IMR-90 (cell line): ENCODE measurements at regions not wholly inside any gene's neighbourhood (a gene's known extent, or its start where the extent isn't known, plus 50 kb on each side); places are given as distances from the start of the nearest gene placed in this dataset.

ENCODE experiments used
- ATAC-seq: fragments of 200-7000 bp; cut with Tn5 transposase; 2 replicates; pipeline ENCODE4 v1.9.1; 2020; ENCODE audit warnings: low read depth, mild to moderate bottlenecking, moderate library complexity
- BruUV-seq: library from RNA; stranded (reverse); fragments of 400-500 nt; replicated peaks from 2 replicates; lab custom pipeline; 2021; lab: Mats Ljungman, UMichigan
- CTCF ChIA-PET: fragments of 300-600 bp; formaldehyde crosslinking; extraction: SDS; loops from one replicate; lab custom pipeline; 2021; ENCODE audit warnings: antibody characterized with exemption; lab: Yijun Ruan, JAX
- POLR2A ChIA-PET: fragments of 300-600 bp; sonication (Branson Sonifier 250); formaldehyde crosslinking; loops from one replicate; lab custom pipeline; 2022; ENCODE audit warnings: antibody characterized with exemption; ENCODE audit not compliant: unreplicated experiment; lab: Charles Lee
- DNase-seq: peaks from one replicate; pipeline ENCODE4 v3.0.0; 2013
- H2AFZ ChIP-seq: replicated peaks from 2 replicates; pipeline ENCODE3; 2013; ENCODE audit warnings: low read length, mild to moderate bottlenecking; ENCODE audit not compliant: poor library complexity
- H2AK5ac ChIP-seq: 2 replicates; pipeline ENCODE4 v1.6.1; 2013; ENCODE audit warnings: low read depth, low read length, inconsistent platforms
- H2AK9ac ChIP-seq: replicated peaks from 2 replicates; pipeline ENCODE3; 2013; ENCODE audit warnings: mild to moderate bottlenecking, low read depth, low read length, moderate library complexity; ENCODE audit not compliant: poor library complexity
- H2BK120ac ChIP-seq: 2 replicates; pipeline ENCODE4 v1.6.1; 2013; ENCODE audit warnings: low read depth, low read length, inconsistent platforms
- H2BK15ac ChIP-seq: 3 replicates; pipeline ENCODE4 v1.6.1; 2013; ENCODE audit warnings: low read depth, low read length, inconsistent platforms
- H2BK20ac ChIP-seq: 2 replicates; pipeline ENCODE4 v1.6.1; 2013; ENCODE audit warnings: low read depth, mild to moderate bottlenecking, inconsistent platforms, low read length, moderate library complexity
- H2BK5ac ChIP-seq: 2 replicates; pipeline ENCODE4 v1.6.1; 2013; ENCODE audit warnings: mild to moderate bottlenecking, low read depth, low read length, inconsistent platforms; ENCODE audit not compliant: poor library complexity, severe bottlenecking
- H3K14ac ChIP-seq: replicated peaks from 2 replicates; pipeline ENCODE4 v1.6.1; 2013; ENCODE audit warnings: low read depth, low read length, inconsistent platforms
- H3K18ac ChIP-seq: 2 replicates; pipeline ENCODE4 v1.6.1; 2013; ENCODE audit warnings: low read depth, low read length, control low read depth
- H3K23ac ChIP-seq: 2 replicates; pipeline ENCODE4 v1.6.1; 2013; ENCODE audit warnings: low read depth, low read length, inconsistent platforms
- H3K27ac ChIP-seq: 2 replicates; pipeline ENCODE4 v1.5.1; 2013; ENCODE audit warnings: mild to moderate bottlenecking, control low read depth, low read length; ENCODE audit not compliant: insufficient read depth
- H3K27me3 ChIP-seq: 2 replicates; pipeline ENCODE4 v1.6.1; 2013; ENCODE audit warnings: low read length; ENCODE audit not compliant: control insufficient read depth, insufficient read depth
- H3K36me3 ChIP-seq: 2 replicates; pipeline ENCODE4 v1.6.1; 2013; ENCODE audit warnings: low read length, mixed read lengths; ENCODE audit not compliant: control insufficient read depth, insufficient read depth
- H3K4ac ChIP-seq: 2 replicates; pipeline ENCODE4 v1.6.1; 2013; ENCODE audit warnings: low read depth, low read length, inconsistent platforms
- H3K4me1 ChIP-seq: 2 replicates; pipeline ENCODE4 v1.6.1; 2013; ENCODE audit warnings: low read length, mixed read lengths; ENCODE audit not compliant: control insufficient read depth, insufficient read depth
- H3K4me2 ChIP-seq: 2 replicates; pipeline ENCODE4 v1.6.1; 2013; ENCODE audit warnings: low read depth, mild to moderate bottlenecking, control low read depth, low read length, moderate library complexity
- H3K4me3 ChIP-seq: 2 replicates; pipeline ENCODE4 v1.5.1; 2013; ENCODE audit warnings: low read depth, mild to moderate bottlenecking, control low read depth, low read length, moderate library complexity; ENCODE audit not compliant: insufficient read depth
- H3K56ac ChIP-seq: 2 replicates; pipeline ENCODE4 v1.6.1; 2013; ENCODE audit warnings: low read length, inconsistent platforms; ENCODE audit not compliant: insufficient read depth; ENCODE audit errors: extremely low read depth
- H3K79me1 ChIP-seq, 2 experiments: 2 replicates each; pipeline ENCODE4 v1.6.1; 2013; ENCODE audit warnings: low read length in 2 of 2, inconsistent platforms in 1 of 2, low read depth in 1 of 2
- H3K9ac ChIP-seq: 2 replicates; pipeline ENCODE4 v1.6.1; 2013; ENCODE audit warnings: low read depth, low read length, control low read depth
- H3K9me1 ChIP-seq: 2 replicates; pipeline ENCODE4 v1.6.1; 2013; ENCODE audit warnings: low read length, inconsistent platforms; ENCODE audit not compliant: insufficient read depth
- H3K9me3 ChIP-seq: 2 replicates; pipeline ENCODE4 v1.6.1; 2013; ENCODE audit warnings: low read length; ENCODE audit not compliant: control insufficient read depth, insufficient read depth
- H4K20me1 ChIP-seq: 2 replicates; pipeline ENCODE4 v1.6.1; 2013; ENCODE audit warnings: low read length, inconsistent platforms; ENCODE audit not compliant: insufficient read depth
- H4K5ac ChIP-seq: 2 replicates; pipeline ENCODE4 v1.6.1; 2013; ENCODE audit warnings: mild to moderate bottlenecking, low read depth, low read length, control low read depth
- H4K8ac ChIP-seq, 2 experiments: 2 replicates each; pipeline ENCODE4 v1.6.1; 2013; ENCODE audit warnings: low read depth in 2 of 2, low read length in 2 of 2, control low read depth in 1 of 2, inconsistent platforms in 1 of 2
- H4K91ac ChIP-seq: 2 replicates; pipeline ENCODE4 v1.6.1; 2013; ENCODE audit warnings: low read depth, low read length, inconsistent platforms; ENCODE audit not compliant: insufficient read depth
- BHLHE40 ChIP-seq: fragments of 150-350 bp; IDR thresholded peaks from 2 replicates; pipeline ENCODE4 v1.6.1; 2016; ENCODE audit warnings: mild to moderate bottlenecking, low read depth, low read length
- CEBPB ChIP-seq: IDR thresholded peaks from 2 replicates; pipeline ENCODE4 v1.6.1; 2012; ENCODE audit warnings: low read depth, low read length, improper control_type of control experiment
- CHD1 ChIP-seq: IDR thresholded peaks from 2 replicates; pipeline ENCODE4 v1.6.1; 2012; ENCODE audit warnings: low read depth, low read length, improper control_type of control experiment
- CTCF ChIP-seq: conservative IDR thresholded peaks from 2 replicates; pipeline ENCODE4 v1.5.1; 2012; ENCODE audit warnings: mild to moderate bottlenecking, low read depth, low read length, improper control_type of control experiment
- FOS ChIP-seq: fragments of 150-350 bp; IDR thresholded peaks from 2 replicates; pipeline ENCODE4 v1.6.1; 2016; ENCODE audit warnings: low read depth, low read length
- MAFK ChIP-seq: IDR thresholded peaks from 2 replicates; pipeline ENCODE4 v1.6.1; 2012; ENCODE audit warnings: low read depth, low read length, improper control_type of control experiment
- MAZ ChIP-seq: IDR thresholded peaks from 2 replicates; pipeline ENCODE4 v1.6.1; 2012; ENCODE audit warnings: low read depth, mild to moderate bottlenecking, low read length, improper control_type of control experiment, moderate library complexity, borderline replicate concordance
- MXI1 ChIP-seq: IDR thresholded peaks from 2 replicates; pipeline ENCODE4 v1.6.1; 2012; ENCODE audit warnings: low read depth, mild to moderate bottlenecking, low read length, moderate library complexity, borderline replicate concordance
- NFE2L2 ChIP-seq: fragments of 150-350 bp; IDR thresholded peaks from 2 replicates; pipeline ENCODE4 v1.6.1; 2016; ENCODE audit warnings: low read depth, mild to moderate bottlenecking, low read length
- POLR2A ChIP-seq: IDR thresholded peaks from 2 replicates; pipeline ENCODE4 v1.6.1; 2012; ENCODE audit warnings: mild to moderate bottlenecking, low read depth, low read length
- RAD21 ChIP-seq: IDR thresholded peaks from 2 replicates; pipeline ENCODE4 v1.6.1; 2012; ENCODE audit warnings: low read length, improper control_type of control experiment
- RCOR1 ChIP-seq: IDR thresholded peaks from 2 replicates; pipeline ENCODE4 v1.6.1; 2012; ENCODE audit warnings: mild to moderate bottlenecking, low read length, improper control_type of control experiment; ENCODE audit not compliant: insufficient replicate concordance
- RFX5 ChIP-seq: IDR thresholded peaks from 2 replicates; pipeline ENCODE4 v1.8.0; 2012; ENCODE audit warnings: low read depth, mild to moderate bottlenecking, low read length, moderate library complexity
- SMC3 ChIP-seq: fragments of 150-350 bp; IDR thresholded peaks from 2 replicates; pipeline ENCODE4 v1.6.1; 2016; ENCODE audit warnings: low read depth, mild to moderate bottlenecking, antibody characterized with exemption, low read length, moderate library complexity
- USF2 ChIP-seq: fragments of 150-350 bp; IDR thresholded peaks from 2 replicates; pipeline ENCODE4 v1.6.1; 2017; ENCODE audit warnings: mild to moderate bottlenecking, antibody characterized with exemption, low read length, low read depth
- WGBS, 2 experiments: methylation state at CpG; one replicate each; pipeline versions ENCODE4 v1.1.5 to v1.1.7; 2013; ENCODE audit warnings: missing lambda C conversion rate in 2 of 2; ENCODE audit not compliant: insufficient read length in 1 of 2; ENCODE audit errors: extremely low coverage in 2 of 2; 5-methylcytosine and 5-hydroxymethylcytosine counted together
- dilution Hi-C: fragments of 300-500 bp; cut with HindIII; formaldehyde crosslinking; loops from one replicate; pipeline ENCODE4 v1.14.3; 2018; ENCODE audit warnings: low sequenced_read_pairs; ENCODE audit not compliant: unreplicated experiment
- in situ Hi-C: fragments of 300-500 bp; cut with MboI; formaldehyde crosslinking; loops from 3 replicates; pipeline ENCODE4 v1.14.3; 2019; ENCODE audit warnings: low sequenced_read_pairs, inconsistent platforms, mixed read lengths
- intact Hi-C: fragments of 100-400 bp; cut with micrococcal nuclease; formaldehyde crosslinking; loops from 2 replicates; pipeline ENCODE4 v1.10.0; 2022
- TF ChIP-seq, protein P1 (sequence below): fragments of 150-350 bp; IDR thresholded peaks from 2 replicates; pipeline ENCODE4 v1.6.1; 2016; ENCODE audit warnings: low read depth, mild to moderate bottlenecking, low read length, moderate library complexity, borderline replicate concordance

DNA sequence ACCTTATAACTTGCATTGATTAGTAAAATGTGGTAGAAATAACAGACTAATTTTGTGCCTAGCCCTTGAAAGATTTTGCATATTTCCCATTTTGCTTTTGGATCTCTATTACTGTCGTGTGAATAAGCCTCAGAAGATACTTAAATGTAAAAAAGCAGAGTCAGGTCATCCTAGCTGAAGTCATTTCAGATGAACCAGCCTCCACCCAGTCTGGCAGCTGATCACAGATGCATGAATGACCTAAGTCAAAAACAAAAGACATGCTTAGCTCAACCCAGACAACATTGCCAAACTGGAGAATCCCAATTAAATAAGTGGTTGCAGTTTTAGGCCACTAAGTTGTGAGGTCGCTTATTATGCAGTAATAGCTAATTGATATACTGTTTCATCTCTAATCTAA lies 349.9 kb downstream of the C12orf50 start:
- WGBS, 2 experiments, result 83% methylated on average over 1 of the region's 2 CpGs; no CpG with 5 or more reads in 1 of the 2 experiments
- H2BK15ac ChIP-seq, result no peak overlapping the region
- TF ChIP-seq FOS (no peak), MXI1 (no peak), CHD1 (no peak), NFE2L2 (no peak), USF2 (no peak), MAZ (no peak), CTCF (no peak), MAFK (no peak), RFX5 (no peak), POLR2A (no peak), BHLHE40 (no peak), CEBPB (no peak), RCOR1 (no peak), RAD21 (no peak), SMC3 (no peak)
- TF ChIP-seq, protein P1, sequence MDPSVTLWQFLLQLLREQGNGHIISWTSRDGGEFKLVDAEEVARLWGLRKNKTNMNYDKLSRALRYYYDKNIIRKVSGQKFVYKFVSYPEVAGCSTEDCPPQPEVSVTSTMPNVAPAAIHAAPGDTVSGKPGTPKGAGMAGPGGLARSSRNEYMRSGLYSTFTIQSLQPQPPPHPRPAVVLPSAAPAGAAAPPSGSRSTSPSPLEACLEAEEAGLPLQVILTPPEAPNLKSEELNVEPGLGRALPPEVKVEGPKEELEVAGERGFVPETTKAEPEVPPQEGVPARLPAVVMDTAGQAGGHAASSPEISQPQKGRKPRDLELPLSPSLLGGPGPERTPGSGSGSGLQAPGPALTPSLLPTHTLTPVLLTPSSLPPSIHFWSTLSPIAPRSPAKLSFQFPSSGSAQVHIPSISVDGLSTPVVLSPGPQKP, result no peak
- ChIA-PET CTCF (no interaction called here), POLR2A (interaction anchor here (0.6 kb wide), 2 partner anchors 356 to 420 kb away, joined by 3 read pairs; a partner anchor contains a TSS)
- no peak overlapping the region for H4K91ac ChIP-seq
- H3K36me3 ChIP-seq, result no peaks in the 10 kb centered on the region
- H3K27ac ChIP-seq, result no peak overlapping the region
- no peak overlapping the region for H2BK20ac ChIP-seq
- H3K27me3 ChIP-seq, result no peaks in the 10 kb centered on the region
- H2AFZ ChIP-seq, result no peak overlapping the region
- no peak overlapping the region for H3K4me3 ChIP-seq
- no peak overlapping the region for H4K5ac ChIP-seq
- in situ Hi-C loops, result no loop called here
- dilution Hi-C loops, result no loop called here
- H3K14ac ChIP-seq, result no peak overlapping the region
- no peak overlapping the region for H2BK120ac ChIP-seq
- no peaks in the 10 kb centered on the region for H4K20me1 ChIP-seq
- H2AK5ac ChIP-seq, result no peak overlapping the region
- H2AK9ac ChIP-seq, result no peak overlapping the region
- H3K4ac ChIP-seq, result no peak overlapping the region
- peak; percentile 5 for DNase-seq
- H2BK5ac ChIP-seq, result no peak overlapping the region
- H3K4me1 ChIP-seq, result no peaks in the 10 kb centered on the region
- no TSS peak for BruUV-seq
- ATAC-seq, result no peak
- no peaks in the 10 kb centered on the region for H3K9me3 ChIP-seq
- no peak overlapping the region for H3K4me2 ChIP-seq
- no peak overlapping the region for H3K18ac ChIP-seq
- H4K8ac ChIP-seq, result no peak overlapping the region
- no peaks in the 10 kb centered on the region for H3K79me1 ChIP-seq
- no peak overlapping the region for H3K9ac ChIP-seq
- no peak overlapping the region for H3K23ac ChIP-seq
- H3K9me1 ChIP-seq, result no peaks in the 10 kb centered on the region
- intact Hi-C loops, result no loop called here
- H3K56ac ChIP-seq, result no peak overlapping the region
